ENCODE measurements at regions not wholly inside any gene's neighbourhood (a gene's known extent, or its start where the extent isn't known, plus 50 kb on each side); places are given as distances from the start of the nearest gene placed in this dataset.

- Histone ChIP-seq H3K36me3 (ENCODE audit: control insufficient read depth, insufficient read depth, low read length) (no peaks in the 10 kb centered on the region), H4K20me1 (replicated peaks; ENCODE audit: control insufficient read depth, insufficient read depth, low read length) (no peaks in the 10 kb centered on the region), H2AFZ (ENCODE audit: low read depth, low read length) (no peak overlapping the region), H3K4me2 (ENCODE audit: insufficient read depth, low read length) (no peak overlapping the region), H3K4me3 (no peak overlapping the region), H3K27ac (ENCODE audit: extremely low read depth, low read depth, low read length) (no peak overlapping the region), H3K27me3 (ENCODE audit: control insufficient read depth in 2 of 2, insufficient read depth in 2 of 2, low read length in 2 of 2) (no peaks in the 10 kb centered on the region), H3K9ac (ENCODE audit: insufficient read depth in 1 of 2, low read depth in 2 of 2, low read length in 2 of 2) (no peak overlapping the region), H3K79me2 (ENCODE audit: control insufficient read depth, insufficient read depth, low read length) (no peaks in the 10 kb centered on the region), H3K9me1 (ENCODE audit: control insufficient read depth, insufficient read depth, low read length) (no peaks in the 10 kb centered on the region), H3K9me3 (replicated peaks; ENCODE audit: control insufficient read depth, insufficient read depth, low read depth, low read length) (no peaks in the 10 kb centered on the region), H3K4me1 (replicated peaks in 1 of 2; ENCODE audit: control insufficient read depth in 2 of 2, insufficient read depth in 2 of 2, low read length in 2 of 2) (no peaks in the 10 kb centered on the region)
- 11% methylated on average over 1 of the region's 1 CpG for WGBS (ENCODE audit: insufficient coverage, low coverage, missing lambda C conversion rate)
- ChIA-PET CTCF (ENCODE audit: low intra/inter-chr PET ratio) (no interaction called here), POLR2A (no interaction called here)
- ATAC-seq: no peak
- intact Hi-C loops (cut with micrococcal nuclease) (no loop called here), in situ Hi-C loops (cut with MboI) (no loop called here)
- BruUV-seq (replicated peaks): no TSS peak
- FAIRE-seq: no peak
- DNase-seq (ENCODE audit: extremely low read depth in 1 of 4, low spot score in 3 of 4): no peak
- TF ChIP-seq PATZ1 (CRISPR knock-in tag; IDR thresholded peaks at IDR 0.05; ENCODE audit: borderline replicate concordance) (no peak), ZNF408 (CRISPR knock-in tag; IDR thresholded peaks at IDR 0.05; ENCODE audit: low read depth) (no peak), ZNF316 (IDR thresholded peaks at IDR 0.05) (no peak), ZNF740 (CRISPR knock-in tag; IDR thresholded peaks at IDR 0.05) (no peak), ZNF740 (tag; IDR thresholded peaks at IDR 0.05) (no peak), EGR1 (conservative IDR thresholded peaks at IDR 0.05) (no peak), NUFIP1 (IDR thresholded peaks at IDR 0.05; ENCODE audit: partially characterized antibody) (no peak), ZNF184 (CRISPR knock-in tag; IDR thresholded peaks at IDR 0.05) (no peak), ADNP (tag; IDR thresholded peaks at IDR 0.05) (no peak), CBX2 (IDR thresholded peaks at IDR 0.05; ENCODE audit: insufficient read depth, low read length, poor library complexity, severe bottlenecking) (no peak), POLR2G (IDR thresholded peaks at IDR 0.05; ENCODE audit: low read depth, low read length) (no peak), ZNF324 (CRISPR knock-in tag; IDR thresholded peaks at IDR 0.05) (no peak), LEF1 (IDR thresholded peaks at IDR 0.05) (no peak), HDAC8 (tag; IDR thresholded peaks at IDR 0.05) (no peak), ZZZ3 (IDR thresholded peaks at IDR 0.05) (no peak), ZBTB2 (IDR thresholded peaks at IDR 0.05) (no peak)
Observed at GRCh38 chr6:121726596-121726995, 291.1 kb downstream of the GJA1 start.

Measured in K562 (cell line).